Keratinocyte (primary cell): ENCODE measurements at regions not wholly inside any gene's neighbourhood (a gene's known extent, or its start where the extent isn't known, plus 50 kb on each side); places are given as distances from the start of the nearest gene placed in this dataset.

Experiments
- CTCF ChIP-seq, 3 experiments: IDR thresholded peaks in 1 of 3; conservative IDR thresholded peaks in 1 of 3; optimal IDR thresholded peaks in 1 of 3; 2 replicates in 2 of 3; 3 replicates in 1 of 3; pipeline versions ENCODE3 to v1.5.1; 2011; ENCODE audit warnings: low read length in 3 of 3, mild to moderate bottlenecking in 3 of 3, moderate library complexity in 2 of 3, control low read depth in 1 of 3, inconsistent platforms in 1 of 3; ENCODE audit not compliant: insufficient read depth in 2 of 3; ENCODE audit errors: extremely low read depth in 1 of 3
- EZH2 ChIP-seq: IDR thresholded peaks from one replicate; pipeline ENCODE4 v1.6.1; 2012; ENCODE audit warnings: inconsistent platforms, mild to moderate bottlenecking, low read length, moderate library complexity

- no peak for TF ChIP-seq CTCF (optimal IDR thresholded peaks at IDR 0.05 in 1 of 3, IDR thresholded peaks at IDR 0.05 in 1 of 3, conservative IDR thresholded peaks at IDR 0.05 in 1 of 3; ENCODE audit: extremely low read depth in 1 of 3, insufficient read depth in 2 of 3, low read length in 3 of 3)
- TF ChIP-seq EZH2: no peak
Measured at GRCh38 chr2:175792881-175793280, 209.2 kb downstream of the LNPK start.
